HG03457 (cell line): ENCODE measurements at regions not wholly inside any gene's neighbourhood (a gene's known extent, or its start where the extent isn't known, plus 50 kb on each side); places are given as distances from the start of the nearest gene placed in this dataset.

Experiments
- ATAC-seq: cut with Tn5 transposase; IDR thresholded peaks from one replicate; pipeline ENCODE4 v1.9.1; 2021; ENCODE audit warnings: moderate number of reproducible peaks; ENCODE audit not compliant: unreplicated experiment

GRCh38 chr4:60808726-60809485, 391.2 kb upstream of the ADGRL3 start:
- no peak for ATAC-seq

GRCh38 chr4:60809486-60809800, 390.7 kb upstream of the ADGRL3 start:
- ATAC-seq: no peak

- no peak for ATAC-seq
Measured at GRCh38 chr4:60812811-60813210, 387.3 kb upstream of the ADGRL3 start.

- no peak for ATAC-seq
Measured at GRCh38 chr4:60814549-60814948, 385.6 kb upstream of the ADGRL3 start.

GRCh38 chr4:60817609-60818008, 382.5 kb upstream of the ADGRL3 start:
- ATAC-seq: no peak

- no peak for ATAC-seq
Measured at GRCh38 chr4:60822986-60823385, 377.1 kb upstream of the ADGRL3 start.

- ATAC-seq: no peak
Measured at GRCh38 chr4:60840020-60840419, 360.1 kb upstream of the ADGRL3 start.

- no peak for ATAC-seq
Measured at GRCh38 chr4:60846678-60847077, 353.4 kb upstream of the ADGRL3 start.

GRCh38 chr4:60847614-60848013, 352.5 kb upstream of the ADGRL3 start:
- no peak for ATAC-seq

GRCh38 chr4:60857130-60857753, 342.9 kb upstream of the ADGRL3 start:
- no peak for ATAC-seq

- no peak for ATAC-seq
Measured at GRCh38 chr4:60863442-60863841, 336.7 kb upstream of the ADGRL3 start.

GRCh38 chr4:60865273-60865672, 334.9 kb upstream of the ADGRL3 start:
- no peak for ATAC-seq

GRCh38 chr4:60868232-60868960, 331.7 kb upstream of the ADGRL3 start:
- ATAC-seq: no peak

- ATAC-seq: no peak
Measured at GRCh38 chr4:60879135-60879701, 320.9 kb upstream of the ADGRL3 start.

- ATAC-seq: no peak
Measured at GRCh38 chr4:60884587-60884986, 315.5 kb upstream of the ADGRL3 start.

GRCh38 chr4:60885011-60885410, 315.1 kb upstream of the ADGRL3 start:
- no peak for ATAC-seq

- ATAC-seq: no peak
Measured at GRCh38 chr4:60890743-60891142, 309.4 kb upstream of the ADGRL3 start.

GRCh38 chr4:60891947-60892346, 308.2 kb upstream of the ADGRL3 start:
- ATAC-seq: no peak

- no peak for ATAC-seq
Measured at GRCh38 chr4:60897415-60897814, 302.7 kb upstream of the ADGRL3 start.

- ATAC-seq: no peak
Measured at GRCh38 chr4:60905162-60905561, 295.0 kb upstream of the ADGRL3 start.

GRCh38 chr4:60911127-60911526, 289.0 kb upstream of the ADGRL3 start:
- ATAC-seq: no peak

GRCh38 chr4:60913002-60913401, 287.1 kb upstream of the ADGRL3 start:
- no peak for ATAC-seq
